H1 (cell line): ENCODE measurements at regions not wholly inside any gene's neighbourhood (a gene's known extent, or its start where the extent isn't known, plus 50 kb on each side); places are given as distances from the start of the nearest gene placed in this dataset.

Experiments used
- CTCF ChIA-PET: fragments of 300-600 bp; sonication (Branson Sonifier 250); formaldehyde crosslinking; loops from one replicate; lab custom pipeline; 2021; ENCODE audit not compliant: partially characterized antibody; lab: Charles Lee
- POLR2A ChIA-PET: fragments of 300-600 bp; sonication (Branson Sonifier 250); formaldehyde crosslinking; loops from one replicate; lab custom pipeline; 2021; ENCODE audit warnings: inconsistent platforms; ENCODE audit not compliant: partially characterized antibody; lab: Charles Lee
- DNase-seq, 2 experiments: peaks; one replicate each; pipeline versions ENCODE4 v3.0.0 to v3.0.0-alpha.2; 2010 to 2022; ENCODE audit warnings: low spot score in 2 of 2, low read depth in 1 of 2, mixed read lengths in 1 of 2
- FAIRE-seq: peaks from 2 replicates; lab custom pipeline; 2011; peaks lifted over from hg19 to GRCh38; lab: Jason Lieb, UNC
- H2AFZ ChIP-seq: 2 replicates; pipeline ENCODE4 v1.8.1; 2012; ENCODE audit warnings: low read length, inconsistent platforms
- H2AK5ac ChIP-seq: 2 replicates; pipeline ENCODE4 v1.6.1; 2013; ENCODE audit warnings: low read depth, low read length
- H2BK120ac ChIP-seq: replicated peaks from 2 replicates; pipeline ENCODE3; 2013; ENCODE audit warnings: low read depth, low read length, inconsistent platforms
- H2BK12ac ChIP-seq: 2 replicates; pipeline ENCODE4 v1.6.1; 2013; ENCODE audit warnings: low read depth, low read length
- H2BK15ac ChIP-seq: 2 replicates; pipeline ENCODE4 v1.6.1; 2013; ENCODE audit warnings: low read length
- H2BK20ac ChIP-seq: 2 replicates; pipeline ENCODE4 v1.6.1; 2013; ENCODE audit warnings: low read length
- H2BK5ac ChIP-seq: 2 replicates; pipeline ENCODE4 v1.6.1; 2013; ENCODE audit warnings: low read depth, low read length
- H3K14ac ChIP-seq: 2 replicates; pipeline ENCODE4 v1.6.1; 2013; ENCODE audit warnings: inconsistent platforms; ENCODE audit not compliant: insufficient read length
- H3K18ac ChIP-seq: 2 replicates; pipeline ENCODE4 v1.6.1; 2013; ENCODE audit warnings: low read length; ENCODE audit errors: extremely low read depth
- H3K23ac ChIP-seq: 2 replicates; pipeline ENCODE4 v1.6.1; 2013; ENCODE audit warnings: inconsistent platforms; ENCODE audit not compliant: insufficient read length
- H3K23me2 ChIP-seq: 2 replicates; pipeline ENCODE4 v1.6.1; 2013; ENCODE audit warnings: low read depth, low read length
- H3K27ac ChIP-seq: 2 replicates; pipeline ENCODE4 v1.6.1; 2011; ENCODE audit warnings: low read depth, low read length, inconsistent platforms
- H3K27me3 ChIP-seq, 4 experiments: replicated peaks in 1 of 4; 1 replicate in 1 of 4; 2 replicates in 3 of 4; pipeline versions ENCODE4 v1.6.1 to v1.8.1; 2011 to 2013; ENCODE audit warnings: low read length in 3 of 4, mild to moderate bottlenecking in 3 of 4, inconsistent platforms in 2 of 4, mixed read lengths in 2 of 4, moderate library complexity in 1 of 4; ENCODE audit not compliant: control insufficient read depth in 3 of 4, insufficient read depth in 3 of 4; ENCODE audit errors: extremely low read depth in 1 of 4
- H3K36me3 ChIP-seq, 4 experiments: 2 replicates each; pipeline versions ENCODE4 v1.6.1 to v1.8.1; 2011 to 2013; ENCODE audit warnings: mild to moderate bottlenecking in 4 of 4, low read length in 3 of 4, moderate library complexity in 2 of 4, control low read depth in 1 of 4, inconsistent platforms in 1 of 4; ENCODE audit not compliant: insufficient read depth in 4 of 4, control insufficient read depth in 2 of 4
- H3K4ac ChIP-seq: replicated peaks from 2 replicates; pipeline ENCODE3; 2013; ENCODE audit warnings: low read length, low read depth, mixed read lengths, inconsistent platforms; ENCODE audit not compliant: insufficient read length
- H3K4me1 ChIP-seq, 4 experiments: replicated peaks in 1 of 4; 1 replicate in 1 of 4; 2 replicates in 3 of 4; pipeline versions ENCODE4 v1.6.1 to v1.8.1; 2011 to 2013; ENCODE audit warnings: low read length in 3 of 4, inconsistent platforms in 2 of 4, mixed read lengths in 1 of 4; ENCODE audit not compliant: insufficient read depth in 4 of 4, control insufficient read depth in 3 of 4
- H3K4me2 ChIP-seq, 2 experiments: 2 replicates each; pipeline versions ENCODE4 v1.6.1 to v1.8.1; 2011 to 2013; ENCODE audit warnings: low read depth in 2 of 2, low read length in 2 of 2, control low read depth in 1 of 2, inconsistent platforms in 1 of 2, mild to moderate bottlenecking in 1 of 2; ENCODE audit not compliant: insufficient read depth in 1 of 2
- H3K4me3 ChIP-seq, 4 experiments: fragments of 200-600, 300-600 bp in 1 of 4; sonication (generic), shearing (Covaris generic), sonication (Bioruptor Twin) in 1 of 4; 2 replicates each; pipeline versions ENCODE4 v1.5.1 to v1.8.1; 2011 to 2016; ENCODE audit warnings: low read length in 4 of 4, low read depth in 3 of 4, control low read depth in 2 of 4, inconsistent platforms in 2 of 4, mild to moderate bottlenecking in 2 of 4, mixed read lengths in 1 of 4, moderate library complexity in 1 of 4; ENCODE audit not compliant: insufficient read depth in 2 of 4; ENCODE audit errors: extremely low read depth in 1 of 4
- H3K56ac ChIP-seq: replicated peaks from 2 replicates; pipeline ENCODE3; 2013; ENCODE audit warnings: low read depth, mild to moderate bottlenecking, mixed read lengths, low read length, inconsistent platforms; ENCODE audit not compliant: insufficient read length
- H3K79me1 ChIP-seq: 2 replicates; pipeline ENCODE4 v1.6.1; 2013; ENCODE audit warnings: low read depth, low read length, control low read depth
- H3K79me2 ChIP-seq, 2 experiments: 2 replicates each; pipeline versions ENCODE4 v1.6.1 to v1.8.1; 2012 to 2013; ENCODE audit warnings: low read length in 2 of 2, mild to moderate bottlenecking in 2 of 2, inconsistent platforms in 1 of 2; ENCODE audit not compliant: insufficient read depth in 2 of 2, control insufficient read depth in 1 of 2
- H3K9ac ChIP-seq, 4 experiments: replicated peaks in 1 of 4; 1 replicate in 1 of 4; 2 replicates in 3 of 4; pipeline versions ENCODE4 v1.6.1 to v1.8.1; 2011 to 2013; ENCODE audit warnings: low read depth in 3 of 4, low read length in 3 of 4, control low read depth in 2 of 4, mild to moderate bottlenecking in 2 of 4, moderate library complexity in 2 of 4, inconsistent platforms in 1 of 4; ENCODE audit errors: extremely low read depth in 1 of 4
- H3K9me3 ChIP-seq, 2 experiments: 2 replicates each; pipeline versions ENCODE4 v1.6.1 to v1.8.1; 2012 to 2013; ENCODE audit warnings: mild to moderate bottlenecking in 2 of 2, moderate library complexity in 2 of 2, control low read depth in 1 of 2, inconsistent platforms in 1 of 2, low read depth in 1 of 2, low read length in 1 of 2, mixed read lengths in 1 of 2; ENCODE audit not compliant: insufficient read depth in 2 of 2
- H4K20me1 ChIP-seq, 2 experiments: replicated peaks in 1 of 2; 2 replicates each; pipeline versions ENCODE3 to v1.8.1; 2011 to 2013; ENCODE audit warnings: inconsistent platforms in 2 of 2, low read length in 2 of 2, mild to moderate bottlenecking in 1 of 2; ENCODE audit not compliant: insufficient read depth in 2 of 2, control insufficient read depth in 1 of 2
- H4K5ac ChIP-seq: 2 replicates; pipeline ENCODE4 v1.6.1; 2013; ENCODE audit warnings: low read length, low read depth, mixed read lengths, inconsistent platforms; ENCODE audit not compliant: insufficient read length
- H4K8ac ChIP-seq: 2 replicates; pipeline ENCODE4 v1.8.0; 2013; ENCODE audit warnings: mild to moderate bottlenecking, moderate library complexity, low read length, inconsistent platforms; ENCODE audit not compliant: insufficient read depth; ENCODE audit errors: extremely low read depth
- H4K91ac ChIP-seq: replicated peaks from 2 replicates; pipeline ENCODE3; 2013; ENCODE audit warnings: low read length, mixed read lengths, inconsistent platforms; ENCODE audit not compliant: insufficient read length
- HDAC2 ChIP-seq, 2 experiments: fragments of 300-600 bp in 1 of 2; sonication (generic) in 1 of 2; IDR thresholded peaks; 2 replicates each; pipeline ENCODE4 v1.6.1; 2011 to 2012; ENCODE audit warnings: low read depth in 2 of 2, low read length in 2 of 2, mild to moderate bottlenecking in 2 of 2, moderate library complexity in 2 of 2, borderline replicate concordance in 1 of 2, inconsistent platforms in 1 of 2
- HDAC6 ChIP-seq: IDR thresholded peaks from one replicate; pipeline ENCODE4 v1.7.1; 2012; ENCODE audit warnings: low read depth, mild to moderate bottlenecking, inconsistent platforms, low read length, moderate library complexity
- JUN ChIP-seq: IDR thresholded peaks from 2 replicates; pipeline ENCODE4 v1.6.1; 2011; ENCODE audit warnings: low read depth, mild to moderate bottlenecking, improper control_type of control experiment, low read length
- SIN3A ChIP-seq, 2 experiments: IDR thresholded peaks in 1 of 2; conservative IDR thresholded peaks in 1 of 2; 2 replicates each; pipeline ENCODE4 v1.6.1; 2011 to 2012; ENCODE audit warnings: low read length in 2 of 2, improper control_type of control experiment in 1 of 2, low read depth in 1 of 2, mild to moderate bottlenecking in 1 of 2
- SP4 ChIP-seq: IDR thresholded peaks from 2 replicates; pipeline ENCODE4 v1.6.1; 2012; ENCODE audit warnings: low read length, inconsistent platforms
- WGBS, 2 experiments: shearing (Covaris generic) in 1 of 2; methylation state at CpG; one replicate each; pipeline versions ENCODE4 v1.1.6 to v1.1.7; 2013 to 2015; ENCODE audit warnings: low lambda C conversion rate in 2 of 2, mixed read lengths in 2 of 2, inconsistent platforms in 1 of 2, low coverage in 1 of 2, missing lambda C conversion rate in 1 of 2; ENCODE audit not compliant: insufficient replicate concordance in 2 of 2, insufficient coverage in 1 of 2, insufficient read length in 1 of 2; ENCODE audit errors: extremely low coverage in 1 of 2, missing lambda C conversion rate in 1 of 2; 5-methylcytosine and 5-hydroxymethylcytosine counted together

- Histone ChIP-seq H3K4me3 (no peak overlapping the region), H3K18ac (no peak overlapping the region), H3K4me1 (no peaks in the 10 kb centered on the region), H2BK15ac (no peak overlapping the region), H3K9ac (no peak overlapping the region), H2BK12ac (no peak overlapping the region), H4K8ac (no peak overlapping the region)
- 82% methylated on average over 5 of the region's 5 CpGs; no CpG with 5 or more reads in 1 of the 2 experiments for WGBS, 2 experiments
- TF ChIP-seq SIN3A (conservative IDR thresholded peaks at IDR 0.05 in 1 of 2, IDR thresholded peaks at IDR 0.05 in 1 of 2; ENCODE audit: low read depth in 1 of 2, low read length in 2 of 2), result no peak
- no peak for TF ChIP-seq JUN
- TF ChIP-seq SP4, result no peak
- TF ChIP-seq HDAC6, result no peak
- no peak for TF ChIP-seq HDAC2 (IDR thresholded peaks at IDR 0.05; ENCODE audit: borderline replicate concordance in 1 of 2, low read depth in 2 of 2, low read length in 2 of 2)
- TF ChIP-seq, all 59 proteins: peak for 0
- H3K14ac ChIP-seq, result no peak overlapping the region
- no peak overlapping the region for H3K56ac ChIP-seq
- no peak overlapping the region for H3K27ac ChIP-seq
- H2AFZ ChIP-seq, result no peak overlapping the region; the same call in 1 of the 2 replicates
- no peaks in the 10 kb centered on the region for H3K36me3 ChIP-seq
- no peak overlapping the region for H2BK120ac ChIP-seq
- H3K79me1 ChIP-seq, result no peaks in the 10 kb centered on the region
- no peak overlapping the region for H4K5ac ChIP-seq
- H2AK5ac ChIP-seq, result no peak overlapping the region
- H3K4ac ChIP-seq, result no peak overlapping the region
- DNase-seq (no peak), FAIRE-seq (no peak)
- no peaks in the 10 kb centered on the region for H4K20me1 ChIP-seq
- H2BK5ac ChIP-seq, result no peak overlapping the region
- H3K23ac ChIP-seq, result no peak overlapping the region
- ChIA-PET CTCF (interaction anchor here (3.1 kb wide), 1 partner anchor 11 kb away, joined by 7 read pairs; no protein-coding TSS in a partner anchor), POLR2A (no interaction called here)
- H3K4me2 ChIP-seq, result no peak overlapping the region
- H3K79me2 ChIP-seq, result no peaks in the 10 kb centered on the region
- H3K27me3 ChIP-seq, result no peaks in the 10 kb centered on the region
- no peaks in the 10 kb centered on the region for H3K9me3 ChIP-seq
- no peak overlapping the region for H4K91ac ChIP-seq
- H3K23me2 ChIP-seq, result no peaks in the 10 kb centered on the region
- no peak overlapping the region for H2BK20ac ChIP-seq
Measured at GRCh38 chr2:226435146-226435545, 364.5 kb downstream of the IRS1 start.
